HG03565 (cell line): ENCODE measurements at regions not wholly inside any gene's neighbourhood (a gene's known extent, or its start where the extent isn't known, plus 50 kb on each side); places are given as distances from the start of the nearest gene placed in this dataset.
A peak's percentile ranks its signal among the peaks of the same experiment; 100 is the strongest.
"Not testable (repeated sequence)": the region's sequence is repeated elsewhere in the genome, so short reads cannot be mapped to it uniquely, and the experiment has no call there.

Experiments used
- ATAC-seq: cut with Tn5 transposase; IDR thresholded peaks from one replicate; pipeline ENCODE4 v1.9.1; 2021; ENCODE audit warnings: mild to moderate bottlenecking, moderate library complexity; ENCODE audit not compliant: unreplicated experiment

- ATAC-seq: not testable (repeated sequence)
Observed at GRCh38 chr16:21422824-21423223, 144.7 kb upstream of the CRYM start.

- not testable (repeated sequence) for ATAC-seq
Observed at GRCh38 chr16:21404699-21405098, 126.6 kb upstream of the CRYM start.

- not testable (repeated sequence) for ATAC-seq
Observed at GRCh38 chr16:21397866-21398265, 119.8 kb upstream of the CRYM start.

GRCh38 chr16:21396545-21396944 lies 118.5 kb upstream of the CRYM start:
- not testable (repeated sequence) for ATAC-seq

GRCh38 chr16:21390634-21391033 lies 112.5 kb upstream of the CRYM start:
- not testable (repeated sequence) for ATAC-seq

- not testable (repeated sequence) for ATAC-seq
Observed at GRCh38 chr16:21389860-21390259, 111.8 kb upstream of the CRYM start.

GRCh38 chr16:21387757-21388156 lies 109.7 kb upstream of the CRYM start:
- not testable (repeated sequence) for ATAC-seq

- not testable (repeated sequence) for ATAC-seq
Observed at GRCh38 chr16:21386201-21386915, 108.3 kb upstream of the CRYM start.

GRCh38 chr16:21383682-21384081 lies 105.6 kb upstream of the CRYM start:
- ATAC-seq: not testable (repeated sequence)

GRCh38 chr16:21379645-21380044 lies 101.6 kb upstream of the CRYM start:
- ATAC-seq: peak; percentile 54

- not testable (repeated sequence) for ATAC-seq
Observed at GRCh38 chr16:21376196-21376899, 98.3 kb upstream of the CRYM start.

GRCh38 chr16:21375334-21375733 lies 97.2 kb upstream of the CRYM start:
- ATAC-seq: not testable (repeated sequence)

- not testable (repeated sequence) for ATAC-seq
Observed at GRCh38 chr16:21373454-21373853, 95.4 kb upstream of the CRYM start.

- ATAC-seq: not testable (repeated sequence)
Observed at GRCh38 chr16:21372862-21373261, 94.8 kb upstream of the CRYM start.

- ATAC-seq: not testable (repeated sequence)
Observed at GRCh38 chr16:21372162-21372835, 94.2 kb upstream of the CRYM start.

- not testable (repeated sequence) for ATAC-seq
Observed at GRCh38 chr16:21370791-21371190, 92.7 kb upstream of the CRYM start.

GRCh38 chr16:21368973-21369942 lies 91.2 kb upstream of the CRYM start:
- ATAC-seq: not testable (repeated sequence)

GRCh38 chr16:21367733-21368421 lies 89.8 kb upstream of the CRYM start:
- not testable (repeated sequence) for ATAC-seq

- ATAC-seq: not testable (repeated sequence)
Observed at GRCh38 chr16:21366998-21367397, 88.9 kb upstream of the CRYM start.

GRCh38 chr16:21365541-21365940 lies 87.5 kb upstream of the CRYM start:
- ATAC-seq: not testable (repeated sequence)
